B cell (primary cell): ENCODE measurements at regions not wholly inside any gene's neighbourhood (a gene's known extent, or its start where the extent isn't known, plus 50 kb on each side); places are given as distances from the start of the nearest gene placed in this dataset.

Experiments used
- ATAC-seq: fragments of 200-7000 bp; cut with Tn5 transposase; one replicate; pipeline ENCODE4 v1.10.0; 2021; ENCODE audit warnings: low read depth, mild to moderate bottlenecking, moderate number of reproducible peaks, moderate library complexity
- CTCF ChIA-PET: fragments of 350-600 bp; sonication (Branson Sonifier 250); formaldehyde crosslinking; loops from one replicate; lab custom pipeline; 2021; ENCODE audit warnings: antibody characterized with exemption, inconsistent platforms; lab: Charles Lee
- POLR2A ChIA-PET: fragments of 350-600 bp; sonication (Branson Sonifier 250); formaldehyde crosslinking; loops from one replicate; lab custom pipeline; 2021; ENCODE audit warnings: antibody characterized with exemption; lab: Charles Lee
- DNase-seq: peaks from one replicate; pipeline ENCODE4 v3.0.0; 2013
- H2AFZ ChIP-seq: 2 replicates; pipeline ENCODE4 v1.6.1; 2012; ENCODE audit warnings: mild to moderate bottlenecking, low read depth, low read length; ENCODE audit not compliant: insufficient read depth, poor library complexity, severe bottlenecking
- H3K27ac ChIP-seq, 2 donors: 1 replicate in 1 of 2; 2 replicates in 1 of 2; pipeline ENCODE4 v1.5.1; 2012 to 2013; ENCODE audit warnings: low read length in 2 of 2, mild to moderate bottlenecking in 2 of 2, moderate library complexity in 1 of 2
- H3K27me3 ChIP-seq, 4 experiments: fragments of 200-600 bp in 1 of 4; sonication (generic) in 1 of 4; replicated peaks in 1 of 4; 1 replicate in 2 of 4; 2 replicates in 2 of 4; pipeline versions ENCODE4 v1.6.1 to v1.7.0; 2013 to 2016; ENCODE audit warnings: low read length in 3 of 4, mild to moderate bottlenecking in 2 of 4, mixed read lengths in 1 of 4, moderate library complexity in 1 of 4; ENCODE audit not compliant: insufficient read depth in 4 of 4, control insufficient read depth in 3 of 4; ENCODE audit errors: control extremely low read depth in 1 of 4
- H3K36me3 ChIP-seq, 2 experiments: replicated peaks in 1 of 2; 1 replicate in 1 of 2; 2 replicates in 1 of 2; pipeline versions ENCODE4 v1.6.1 to v1.7.1; 2013; ENCODE audit warnings: low read length in 1 of 2; ENCODE audit not compliant: insufficient read depth in 2 of 2, control insufficient read depth in 1 of 2; ENCODE audit errors: control extremely low read depth in 1 of 2, extremely low read depth in 1 of 2
- H3K4me1 ChIP-seq, 2 donors: fragments of 200-600 bp in 1 of 2; sonication (generic) in 1 of 2; 1 replicate in 1 of 2; 2 replicates in 1 of 2; pipeline versions ENCODE4 v1.5.1 to v1.6.1; 2013 to 2017; ENCODE audit warnings: low read length in 2 of 2; ENCODE audit not compliant: control insufficient read depth in 2 of 2, insufficient read depth in 2 of 2
- H3K4me2 ChIP-seq: replicated peaks from 2 replicates; pipeline ENCODE3; 2012; ENCODE audit warnings: mild to moderate bottlenecking, low read depth, low read length; ENCODE audit not compliant: poor library complexity, severe bottlenecking
- H3K4me3 ChIP-seq, 5 experiments: fragments of 200-600 bp in 1 of 5; sonication (generic) in 1 of 5; 1 replicate in 3 of 5; 2 replicates in 2 of 5; pipeline versions ENCODE4 v1.5.1 to v1.7.0; 2011 to 2016; ENCODE audit warnings: low read length in 4 of 5, mild to moderate bottlenecking in 4 of 5, low read depth in 2 of 5, control low read depth in 1 of 5, moderate library complexity in 1 of 5; ENCODE audit not compliant: insufficient read depth in 1 of 5; ENCODE audit errors: control extremely low read depth in 1 of 5, extremely low read depth in 1 of 5
- H3K79me2 ChIP-seq: fragments of 200-600 bp; sonication (generic); one replicate; pipeline ENCODE4 v1.6.0; 2016; ENCODE audit warnings: low read length; ENCODE audit not compliant: control insufficient read depth, insufficient read depth
- H3K9ac ChIP-seq: fragments of 200-600 bp; sonication (generic); 2 replicates; pipeline ENCODE4 v1.6.1; 2017; ENCODE audit warnings: mild to moderate bottlenecking, low read length, moderate library complexity
- H3K9me3 ChIP-seq, 3 donors: one replicate each; pipeline versions ENCODE4 v1.6.1 to v1.7.1; 2013; ENCODE audit warnings: low read length in 2 of 3; ENCODE audit not compliant: control insufficient read depth in 2 of 3, insufficient read depth in 1 of 3; ENCODE audit errors: control extremely low read depth in 1 of 3
- H4K20me1 ChIP-seq: 2 replicates; pipeline ENCODE4 v1.6.0; 2012; ENCODE audit warnings: mild to moderate bottlenecking, low read length; ENCODE audit not compliant: insufficient read depth, control insufficient read depth, poor library complexity, severe bottlenecking
- H3K27ac Mint-ChIP-seq: one replicate; pipeline ENCODE4 v1.8.0; 2021; ENCODE audit warnings: mixed read lengths
- H3K27me3 Mint-ChIP-seq: one replicate; pipeline ENCODE4 v1.8.0; 2021; ENCODE audit warnings: mixed read lengths
- H3K4me1 Mint-ChIP-seq: one replicate; pipeline ENCODE4 v1.8.0; 2021; ENCODE audit warnings: mixed read lengths
- H3K4me3 Mint-ChIP-seq: one replicate; pipeline ENCODE4 v1.8.0; 2021; ENCODE audit warnings: mixed read lengths
- H3K9me3 Mint-ChIP-seq: one replicate; pipeline ENCODE4 v1.8.0; 2022; ENCODE audit warnings: mixed read lengths; ENCODE audit not compliant: insufficient read depth
- CTCF ChIP-seq: fragments of 200-600 bp; IDR thresholded peaks from one replicate; pipeline ENCODE4 v1.8.0; 2022; ENCODE audit warnings: antibody characterized with exemption, mild to moderate bottlenecking
- EZH2 ChIP-seq: IDR thresholded peaks from 2 replicates; pipeline ENCODE4 v1.6.1; 2012; ENCODE audit warnings: borderline replicate concordance, low read depth, mild to moderate bottlenecking, moderate library complexity, low read length; ENCODE audit not compliant: insufficient read depth, poor library complexity, severe bottlenecking
- WGBS: methylation state at CpG from one replicate; pipeline ENCODE4 v1.1.5; 2013; ENCODE audit warnings: missing lambda C conversion rate; ENCODE audit not compliant: insufficient coverage; 5-methylcytosine and 5-hydroxymethylcytosine counted together
- intact Hi-C: fragments of 100-400 bp; cut with micrococcal nuclease; formaldehyde crosslinking; loops from one replicate; pipeline ENCODE4 v1.10.0; 2022

- no peaks in the 10 kb centered on the region for H3K36me3 ChIP-seq
- TF ChIP-seq CTCF: no peak
- TF ChIP-seq EZH2: no peak
- H3K9ac ChIP-seq: no peak overlapping the region
- ATAC-seq: no peak
- H3K27me3 ChIP-seq: peaks cover 0 to 4% (median 0%) of the 10 kb centered on the region in 4 experiments
- DNase-seq: no peak
- H3K4me3 ChIP-seq: no peak overlapping the region
- Mint-ChIP-seq H3K27me3 (peaks cover 16% of the 10 kb centered on the region), H3K9me3 (no peaks in the 10 kb centered on the region), H3K27ac (no peak overlapping the region), H3K4me1 (no peaks in the 10 kb centered on the region), H3K4me3 (no peak overlapping the region)
- no peak overlapping the region for H3K4me2 ChIP-seq
- ChIA-PET POLR2A (no interaction called here), CTCF (no interaction called here)
- no peak overlapping the region for H3K27ac ChIP-seq
- H4K20me1 ChIP-seq: no peaks in the 10 kb centered on the region
- intact Hi-C loops: no loop called here
- H3K4me1 ChIP-seq: no peaks in the 10 kb centered on the region
- H3K9me3 ChIP-seq: no peaks in the 10 kb centered on the region
- H2AFZ ChIP-seq: no peak overlapping the region
- H3K79me2 ChIP-seq: no peaks in the 10 kb centered on the region
- no CpG with 5 or more reads among the region's 1 CpG for WGBS
Observed at GRCh38 chr1:91153341-91153740, 131.5 kb upstream of the ZNF644 start.

GRCh38 chr1:91152331-91152730 lies 130.5 kb upstream of the ZNF644 start:
- 100% methylated on average over 1 of the region's 5 CpGs for WGBS
- H3K27me3 Mint-ChIP-seq: peaks cover 15% of the 10 kb centered on the region

More at GRCh38 chr1:91152331-91152730, 130.5 kb upstream of the ZNF644 start:
- H4K20me1 ChIP-seq: no peaks in the 10 kb centered on the region
- H3K27me3 ChIP-seq: peaks cover 0 to 4% (median 0%) of the 10 kb centered on the region in 4 experiments
- H3K79me2 ChIP-seq: no peaks in the 10 kb centered on the region
- intact Hi-C loops: no loop called here
- Mint-ChIP-seq H3K9me3 (no peaks in the 10 kb centered on the region), H3K4me3 (no peak overlapping the region), H3K27ac (no peak overlapping the region), H3K4me1 (no peaks in the 10 kb centered on the region)
- H2AFZ ChIP-seq: no peak overlapping the region
- H3K4me1 ChIP-seq: no peaks in the 10 kb centered on the region
- H3K4me3 ChIP-seq: no peak overlapping the region
- ChIA-PET CTCF (interaction anchor here (1.9 kb wide), 1 partner anchor 13 kb away, joined by 7 read pairs; no protein-coding TSS in a partner anchor), POLR2A (no interaction called here)
- no peaks in the 10 kb centered on the region for H3K9me3 ChIP-seq
- no peak overlapping the region for H3K9ac ChIP-seq
- no peak overlapping the region for H3K4me2 ChIP-seq
- no peak overlapping the region for H3K27ac ChIP-seq
- TF ChIP-seq CTCF: no peak
- TF ChIP-seq EZH2: no peak
- no peaks in the 10 kb centered on the region for H3K36me3 ChIP-seq
- ATAC-seq (no peak), DNase-seq (no peak)
